Osteoblast (primary cell): ENCODE measurements at regions not wholly inside any gene's neighbourhood (a gene's known extent, or its start where the extent isn't known, plus 50 kb on each side); places are given as distances from the start of the nearest gene placed in this dataset.

ENCODE experiments used
- DNase-seq: peaks from one replicate; pipeline ENCODE4 v3.0.0; 2011; ENCODE audit warnings: low spot score, mixed read lengths; ENCODE audit not compliant: insufficient read length; ENCODE audit errors: missing footprints
- H2AFZ ChIP-seq: 2 replicates; pipeline ENCODE4 v1.6.0; 2011; ENCODE audit warnings: mild to moderate bottlenecking, low read length
- H3K27ac ChIP-seq: 2 replicates; pipeline ENCODE4 v1.5.1; 2011; ENCODE audit warnings: mild to moderate bottlenecking, low read depth, low read length, moderate library complexity
- H3K27me3 ChIP-seq: 2 replicates; pipeline ENCODE4 v1.6.0; 2012; ENCODE audit warnings: mild to moderate bottlenecking, control low read depth, inconsistent platforms, low read length, moderate library complexity; ENCODE audit not compliant: insufficient read depth
- H3K36me3 ChIP-seq: 2 replicates; pipeline ENCODE4 v1.5.1; 2011; ENCODE audit warnings: mild to moderate bottlenecking, low read length, control low read depth, moderate library complexity; ENCODE audit not compliant: insufficient read depth
- H3K4me1 ChIP-seq: 2 replicates; pipeline ENCODE4 v1.5.1; 2011; ENCODE audit warnings: mild to moderate bottlenecking, low read length, control low read depth, moderate library complexity; ENCODE audit not compliant: insufficient read depth
- H3K4me2 ChIP-seq: 2 replicates; pipeline ENCODE4 v1.6.0; 2011; ENCODE audit warnings: mild to moderate bottlenecking, low read length; ENCODE audit not compliant: insufficient read depth
- H3K4me3 ChIP-seq: fragments of 200-600 bp; sonication (generic); 3 replicates; pipeline ENCODE4 v1.5.1; 2012; ENCODE audit warnings: mild to moderate bottlenecking, low read length, inconsistent platforms; ENCODE audit not compliant: insufficient read depth
- H3K79me2 ChIP-seq: 2 replicates; pipeline ENCODE4 v1.6.0; 2012; ENCODE audit warnings: mild to moderate bottlenecking, low read length, control low read depth, inconsistent platforms; ENCODE audit not compliant: insufficient read depth
- H3K9me3 ChIP-seq: 2 replicates; pipeline ENCODE4 v1.5.1; 2011; ENCODE audit warnings: low read depth, low read length, control low read depth
- H4K20me1 ChIP-seq: 2 replicates; pipeline ENCODE4 v1.6.0; 2012; ENCODE audit warnings: mild to moderate bottlenecking, low read length, control low read depth; ENCODE audit not compliant: insufficient read depth
- CTCF ChIP-seq: IDR thresholded peaks from 2 replicates; pipeline ENCODE4 v1.5.1; 2011; ENCODE audit warnings: mild to moderate bottlenecking, low read depth, low read length, moderate library complexity; ENCODE audit errors: extremely low read depth

- H2AFZ ChIP-seq = no peak overlapping the region
- no peak overlapping the region for H3K4me3 ChIP-seq
- no peaks in the 10 kb centered on the region for H3K79me2 ChIP-seq
- peaks cover 3% of the 10 kb centered on the region for H3K4me1 ChIP-seq
- no peak for TF ChIP-seq CTCF
- H4K20me1 ChIP-seq = no peaks in the 10 kb centered on the region
- DNase-seq = no peak
- H3K4me2 ChIP-seq = no peak overlapping the region
- no peaks in the 10 kb centered on the region for H3K36me3 ChIP-seq
- no peaks in the 10 kb centered on the region for H3K9me3 ChIP-seq
- no peak overlapping the region for H3K27ac ChIP-seq
- H3K27me3 ChIP-seq = no peaks in the 10 kb centered on the region
These were observed 356.2 kb downstream of the NPR3 start for GRCh38 chr5:33067291-33067690.

- DNase-seq = no peak
- H3K9me3 ChIP-seq = no peaks in the 10 kb centered on the region
- no peak for TF ChIP-seq CTCF
- H3K27me3 ChIP-seq = no peaks in the 10 kb centered on the region
- H2AFZ ChIP-seq = no peak overlapping the region
- H3K27ac ChIP-seq = no peak overlapping the region
- H3K4me2 ChIP-seq = no peak overlapping the region
- H4K20me1 ChIP-seq = no peaks in the 10 kb centered on the region
- no peaks in the 10 kb centered on the region for H3K36me3 ChIP-seq
- no peak overlapping the region for H3K4me3 ChIP-seq
- H3K4me1 ChIP-seq = peaks cover 8% of the 10 kb centered on the region
- H3K79me2 ChIP-seq = no peaks in the 10 kb centered on the region
These were observed 357.7 kb downstream of the NPR3 start for GRCh38 chr5:33068786-33069185.

GRCh38 chr5:33072296-33072695 is 361.2 kb downstream of the NPR3 start:
- Histone ChIP-seq H3K4me1 (peaks cover 27% of the 10 kb centered on the region), H3K4me3 (no peak overlapping the region), H2AFZ (no peak overlapping the region), H4K20me1 (no peaks in the 10 kb centered on the region), H3K36me3 (no peaks in the 10 kb centered on the region), H3K9me3 (no peaks in the 10 kb centered on the region), H3K4me2 (no peak overlapping the region), H3K27ac (no peak overlapping the region), H3K27me3 (no peaks in the 10 kb centered on the region), H3K79me2 (no peaks in the 10 kb centered on the region)
- TF ChIP-seq CTCF = no peak
- no peak for DNase-seq

- H3K4me2 ChIP-seq = no peak overlapping the region
- H4K20me1 ChIP-seq = no peaks in the 10 kb centered on the region
- H3K36me3 ChIP-seq = no peaks in the 10 kb centered on the region
- H3K27me3 ChIP-seq = no peaks in the 10 kb centered on the region
- H3K4me3 ChIP-seq = no peak overlapping the region
- TF ChIP-seq CTCF = no peak
- DNase-seq = no peak
- H3K27ac ChIP-seq = no peak overlapping the region
- no peak overlapping the region for H2AFZ ChIP-seq
- no peaks in the 10 kb centered on the region for H3K9me3 ChIP-seq
- peaks cover 27% of the 10 kb centered on the region for H3K4me1 ChIP-seq
- H3K79me2 ChIP-seq = no peaks in the 10 kb centered on the region
These were observed 361.6 kb downstream of the NPR3 start for GRCh38 chr5:33072726-33073125.
